ENCODE measurements at regions not wholly inside any gene's neighbourhood (a gene's known extent, or its start where the extent isn't known, plus 50 kb on each side); places are given as distances from the start of the nearest gene placed in this dataset.
"Not testable (repeated sequence)": the region's sequence is repeated elsewhere in the genome, so short reads cannot be mapped to it uniquely, and the experiment has no call there.

- not testable (repeated sequence) for TF ChIP-seq POLR2A, CTCF (IDR thresholded peaks at IDR 0.05)
Measured at GRCh38 chr13:96918861-96919631, 75.2 kb downstream of the OXGR1 start.
